Uterus (tissue), 2 donors: ENCODE measurements at regions not wholly inside any gene's neighbourhood (a gene's known extent, or its start where the extent isn't known, plus 50 kb on each side); places are given as distances from the start of the nearest gene placed in this dataset.

ENCODE experiments used
- POLR2A ChIP-seq, 2 donors: fragments of 450-650 bp; IDR thresholded peaks; one replicate each; pipeline ENCODE4 v1.6.1; 2016; ENCODE audit warnings: antibody characterized with exemption in 2 of 2, mild to moderate bottlenecking in 1 of 2, moderate library complexity in 1 of 2
- TF ChIP-seq, protein P1 (sequence below), 4 experiments: fragments of 200-600 bp in 2 of 4; fragments of 450-650 bp in 2 of 4; sonication (generic) in 2 of 4; IDR thresholded peaks; one replicate each; pipeline ENCODE4 v1.5.1; 2016 to 2019; ENCODE audit warnings: antibody characterized with exemption in 4 of 4, mild to moderate bottlenecking in 2 of 4, moderate library complexity in 1 of 4

DNA sequence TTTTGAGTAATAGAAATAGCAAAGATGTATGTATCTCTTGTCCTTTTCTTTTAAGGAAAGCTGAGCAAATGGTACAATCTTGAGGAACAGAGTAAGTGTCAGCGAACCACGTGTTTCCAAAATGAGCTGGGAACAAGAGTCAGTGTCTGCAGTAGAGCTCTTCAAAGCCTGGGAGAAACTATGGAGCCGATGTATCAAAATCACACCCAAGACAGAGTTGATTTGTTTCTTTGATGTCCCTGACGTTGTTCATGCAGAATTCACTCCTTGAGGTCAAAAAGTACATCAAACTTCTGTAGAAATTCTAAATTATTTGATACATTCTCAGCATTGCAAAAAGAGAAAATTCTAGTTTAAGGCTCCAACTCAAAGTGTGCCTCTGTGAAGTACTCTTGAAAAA, 216.5 kb downstream of the SKIDA1 start:
- TF ChIP-seq, protein P1, sequence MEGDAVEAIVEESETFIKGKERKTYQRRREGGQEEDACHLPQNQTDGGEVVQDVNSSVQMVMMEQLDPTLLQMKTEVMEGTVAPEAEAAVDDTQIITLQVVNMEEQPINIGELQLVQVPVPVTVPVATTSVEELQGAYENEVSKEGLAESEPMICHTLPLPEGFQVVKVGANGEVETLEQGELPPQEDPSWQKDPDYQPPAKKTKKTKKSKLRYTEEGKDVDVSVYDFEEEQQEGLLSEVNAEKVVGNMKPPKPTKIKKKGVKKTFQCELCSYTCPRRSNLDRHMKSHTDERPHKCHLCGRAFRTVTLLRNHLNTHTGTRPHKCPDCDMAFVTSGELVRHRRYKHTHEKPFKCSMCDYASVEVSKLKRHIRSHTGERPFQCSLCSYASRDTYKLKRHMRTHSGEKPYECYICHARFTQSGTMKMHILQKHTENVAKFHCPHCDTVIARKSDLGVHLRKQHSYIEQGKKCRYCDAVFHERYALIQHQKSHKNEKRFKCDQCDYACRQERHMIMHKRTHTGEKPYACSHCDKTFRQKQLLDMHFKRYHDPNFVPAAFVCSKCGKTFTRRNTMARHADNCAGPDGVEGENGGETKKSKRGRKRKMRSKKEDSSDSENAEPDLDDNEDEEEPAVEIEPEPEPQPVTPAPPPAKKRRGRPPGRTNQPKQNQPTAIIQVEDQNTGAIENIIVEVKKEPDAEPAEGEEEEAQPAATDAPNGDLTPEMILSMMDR (IDR thresholded peaks at IDR 0.05) = no peak
- TF ChIP-seq POLR2A (IDR thresholded peaks at IDR 0.05) = no peak
